Left renal pelvis (tissue), 4 donors: ENCODE measurements at regions not wholly inside any gene's neighbourhood (a gene's known extent, or its start where the extent isn't known, plus 50 kb on each side); places are given as distances from the start of the nearest gene placed in this dataset.

Experiments used
- DNase-seq, 4 donors: peaks; one replicate each; pipeline ENCODE4 v3.0.0-alpha.2; 2013; ENCODE audit warnings: low read depth in 4 of 4, low spot score in 3 of 4

GRCh38 chr4:126081336-126081735, 766.6 kb downstream of the FAT4 start:
- DNase-seq, result no peak

- DNase-seq, result no peak
These were observed 771.3 kb downstream of the FAT4 start for GRCh38 chr4:126086041-126086440.

- DNase-seq, result no peak
These were observed 772.3 kb downstream of the FAT4 start for GRCh38 chr4:126087101-126087500.

GRCh38 chr4:126097155-126097799, 782.5 kb downstream of the FAT4 start:
- no peak for DNase-seq

- no peak for DNase-seq
These were observed 791.9 kb downstream of the FAT4 start for GRCh38 chr4:126106658-126107057.

GRCh38 chr4:126109836-126110235, 795.1 kb downstream of the FAT4 start:
- no peak for DNase-seq

GRCh38 chr4:126113058-126113457, 798.3 kb downstream of the FAT4 start:
- no peak for DNase-seq

GRCh38 chr4:126123611-126124325, 809.0 kb downstream of the FAT4 start:
- DNase-seq, result no peak

GRCh38 chr4:126124818-126125217, 810.1 kb downstream of the FAT4 start:
- no peak for DNase-seq

- no peak for DNase-seq
These were observed 815.5 kb downstream of the FAT4 start for GRCh38 chr4:126130215-126130614.

- DNase-seq, result no peak
These were observed 822.4 kb downstream of the FAT4 start for GRCh38 chr4:126136922-126137781.

GRCh38 chr4:126137782-126138170, 823.0 kb downstream of the FAT4 start:
- DNase-seq, result no peak

- DNase-seq, result no peak
These were observed 829.9 kb downstream of the FAT4 start for GRCh38 chr4:126144543-126145237.

- DNase-seq, result no peak
These were observed 853.7 kb downstream of the FAT4 start for GRCh38 chr4:126168484-126168883.

GRCh38 chr4:126172126-126172525, 857.4 kb downstream of the FAT4 start:
- DNase-seq, result no peak

GRCh38 chr4:126174627-126175026, 859.9 kb downstream of the FAT4 start:
- DNase-seq, result no peak

- DNase-seq, result no peak
These were observed 865.9 kb downstream of the FAT4 start for GRCh38 chr4:126180642-126181041.

- no peak for DNase-seq
These were observed 867.6 kb downstream of the FAT4 start for GRCh38 chr4:126182336-126182735.

GRCh38 chr4:126182786-126183185, 868.0 kb downstream of the FAT4 start:
- DNase-seq, result no peak

- no peak for DNase-seq
These were observed 868.5 kb downstream of the FAT4 start for GRCh38 chr4:126183206-126183605.

- no peak for DNase-seq
These were observed 876.8 kb downstream of the FAT4 start for GRCh38 chr4:126191536-126191935.
